Kasumi-1 (cell line): ENCODE measurements at regions not wholly inside any gene's neighbourhood (a gene's known extent, or its start where the extent isn't known, plus 50 kb on each side); places are given as distances from the start of the nearest gene placed in this dataset.
"Not testable (repeated sequence)": the region's sequence is repeated elsewhere in the genome, so short reads cannot be mapped to it uniquely, and the experiment has no call there.

ENCODE experiments used
- DNase-seq, 2 experiments: peaks; one replicate each; lab custom pipeline; 2025; lab: John Stamatoyannopoulos, UW

- DNase-seq = no peak
Measured at GRCh38 chr13:94902722-94903407, 190.5 kb upstream of the SOX21 start.

GRCh38 chr13:94901070-94901469 lies 188.7 kb upstream of the SOX21 start:
- no peak for DNase-seq

DNA sequence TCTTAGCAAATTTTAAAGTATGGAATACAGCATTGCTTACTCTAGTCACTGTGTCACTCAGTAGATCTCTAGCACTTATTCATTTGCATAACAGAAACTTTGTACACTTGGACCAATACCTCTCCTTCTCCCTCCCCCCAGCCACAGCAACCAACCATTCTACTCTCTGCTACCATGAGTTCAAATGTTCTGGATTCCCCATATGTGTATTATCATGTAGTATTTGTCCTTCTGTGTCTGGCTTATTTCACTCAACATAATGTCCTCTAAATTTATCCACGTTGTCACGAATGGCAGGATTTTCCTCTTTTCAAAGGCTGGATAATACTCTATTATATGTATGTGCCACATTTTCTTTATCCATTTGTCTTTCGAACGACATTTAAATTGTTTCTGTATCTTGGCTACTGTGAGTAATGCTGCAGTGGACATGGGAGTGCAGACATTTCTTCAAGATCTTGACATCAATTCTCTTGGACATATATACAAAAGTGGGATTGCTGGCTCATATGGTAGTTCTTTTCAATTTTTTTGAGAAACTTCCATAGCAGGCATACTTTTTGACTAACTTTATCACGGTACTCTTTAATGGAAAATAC lies 184.5 kb upstream of the SOX21 start:
- no peak for DNase-seq

DNA sequence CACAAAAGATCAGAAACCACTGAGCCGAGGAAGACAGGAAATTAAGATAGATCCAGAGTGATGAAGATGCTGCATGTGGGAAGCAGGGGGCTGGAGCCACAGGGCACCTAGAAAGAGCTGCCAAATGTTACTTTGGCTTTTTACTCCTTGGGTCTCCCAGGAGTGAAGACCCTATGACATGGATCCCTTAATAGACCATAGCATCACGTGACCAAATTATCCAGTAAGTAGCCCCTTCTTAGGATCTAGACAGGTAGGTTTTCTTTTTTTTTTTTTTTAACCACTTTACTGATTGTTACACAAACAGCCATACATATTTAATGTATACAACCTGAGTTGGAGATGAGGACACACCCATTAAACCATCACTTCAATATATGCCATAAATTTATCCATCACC lies 183.9 kb upstream of the SOX21 start:
- no peak for DNase-seq

- no peak for DNase-seq
Measured at GRCh38 chr13:94886191-94886590, 173.8 kb upstream of the SOX21 start.

GRCh38 chr13:94880463-94880862 lies 168.1 kb upstream of the SOX21 start:
- DNase-seq = no peak

- DNase-seq = no peak
Measured at GRCh38 chr13:94878602-94879165, 166.3 kb upstream of the SOX21 start.

DNA sequence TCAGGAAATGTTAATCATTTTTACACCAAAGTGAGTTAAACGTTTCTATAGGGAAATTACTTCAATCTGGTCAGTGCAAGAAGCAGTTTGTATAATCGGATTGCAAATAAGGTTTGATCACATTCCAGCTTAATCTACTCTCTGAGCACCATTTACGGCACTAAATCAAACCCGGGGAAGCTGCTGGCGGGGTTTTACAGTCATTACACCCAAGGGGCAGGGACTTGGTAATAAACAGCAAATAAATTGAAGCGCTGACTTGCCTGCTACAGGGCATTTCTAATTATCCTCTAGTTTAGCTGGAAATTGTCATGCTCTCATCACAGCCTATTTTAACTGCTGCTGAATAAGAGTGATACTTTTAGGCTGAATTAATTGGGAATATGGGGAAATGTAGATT lies 152.1 kb upstream of the SOX21 start:
- DNase-seq = no peak

- no peak for DNase-seq
Measured at GRCh38 chr13:94860981-94861407, 148.6 kb upstream of the SOX21 start.

GRCh38 chr13:94859811-94860210 lies 147.5 kb upstream of the SOX21 start:
- DNase-seq = no peak

GRCh38 chr13:94859278-94859691 lies 146.9 kb upstream of the SOX21 start:
- DNase-seq = no peak

GRCh38 chr13:94858856-94859255 lies 146.5 kb upstream of the SOX21 start:
- no peak for DNase-seq

GRCh38 chr13:94854688-94855087 lies 142.3 kb upstream of the SOX21 start:
- DNase-seq = no peak

DNA sequence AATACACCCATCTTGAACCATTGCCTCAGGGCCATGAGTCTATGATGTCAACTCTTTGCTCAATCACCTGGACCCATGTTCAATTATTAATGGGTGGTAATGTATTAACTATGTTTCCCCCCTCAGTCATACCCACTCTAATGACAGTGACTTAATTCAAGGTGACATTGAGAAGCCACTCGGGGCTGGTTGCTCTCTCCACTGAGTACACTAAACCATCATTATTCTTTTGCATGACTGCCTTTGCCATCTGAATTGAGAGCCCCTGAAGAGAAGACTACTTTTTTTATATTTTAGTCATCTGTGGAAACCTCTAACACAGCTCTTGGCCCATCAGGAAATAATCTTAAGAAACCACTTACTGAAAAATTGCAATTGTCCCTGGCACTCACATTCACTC lies 139.2 kb upstream of the SOX21 start:
- no peak for DNase-seq

GRCh38 chr13:94849254-94849653 lies 136.9 kb upstream of the SOX21 start:
- no peak for DNase-seq

- DNase-seq = no peak
Measured at GRCh38 chr13:94842901-94843300, 130.6 kb upstream of the SOX21 start.

DNA sequence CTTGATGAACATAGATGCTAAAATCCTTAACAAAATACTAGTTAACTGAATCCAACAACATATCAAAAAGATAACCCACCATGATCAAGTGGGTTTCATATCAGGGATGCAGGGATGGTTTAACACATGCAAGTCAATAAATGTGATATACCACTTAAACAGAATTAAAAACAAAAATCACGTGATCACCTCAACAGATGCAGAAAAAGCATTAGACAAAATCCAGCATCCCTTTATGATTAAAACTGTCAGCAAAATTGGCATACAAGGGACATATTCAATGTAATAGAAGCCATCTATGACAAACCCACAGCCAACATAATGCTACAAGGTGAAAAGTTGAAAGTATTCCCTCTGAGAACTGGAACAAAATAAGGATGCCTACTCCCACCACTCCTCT lies 124.7 kb upstream of the SOX21 start:
- not testable (repeated sequence) for DNase-seq

- no peak for DNase-seq
Measured at GRCh38 chr13:94829837-94830365, 117.6 kb upstream of the SOX21 start.

GRCh38 chr13:94829185-94829836 lies 117.0 kb upstream of the SOX21 start:
- no peak for DNase-seq

DNA sequence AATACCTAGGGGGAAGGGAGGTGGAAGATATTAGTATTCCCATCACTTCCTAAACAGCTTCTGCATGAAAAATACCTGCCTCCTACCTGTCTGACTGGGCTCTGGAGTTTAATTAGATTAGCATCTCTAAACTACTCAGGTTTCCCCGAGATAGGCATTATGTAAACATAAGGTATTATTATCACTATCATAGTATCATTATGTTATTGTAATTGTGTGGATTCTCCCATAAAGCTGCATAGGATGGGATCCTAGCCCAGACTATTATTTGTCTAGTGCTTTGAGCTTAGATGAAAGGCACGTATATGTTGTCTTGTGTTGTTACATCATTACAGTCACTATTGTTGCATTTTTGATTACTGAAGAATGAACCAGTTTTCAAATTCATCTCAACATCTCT lies 115.2 kb upstream of the SOX21 start:
- DNase-seq = no peak

GRCh38 chr13:94825507-94825906 lies 113.2 kb upstream of the SOX21 start:
- DNase-seq = no peak

DNA sequence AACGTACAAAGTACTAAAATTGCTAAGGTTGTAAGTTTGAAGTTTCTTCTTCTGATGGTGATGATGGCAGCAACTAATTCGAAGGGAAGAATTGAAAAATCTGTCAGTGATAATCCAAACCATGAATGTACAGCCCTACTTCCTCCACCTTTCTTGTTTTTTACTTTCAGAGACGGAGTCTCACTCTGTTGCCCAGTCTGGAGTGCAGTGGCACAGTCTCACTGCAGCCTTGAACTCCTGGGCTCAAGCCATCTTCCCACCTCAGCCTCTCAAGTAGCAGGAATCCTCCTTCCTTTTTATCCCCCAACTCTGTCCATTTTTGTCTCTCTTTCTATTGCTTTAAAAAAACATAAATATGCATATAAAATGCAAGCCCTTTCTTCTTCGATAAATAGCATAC lies 112.3 kb upstream of the SOX21 start:
- no peak for DNase-seq

- DNase-seq = no peak
Measured at GRCh38 chr13:94822356-94822755, 110.0 kb upstream of the SOX21 start.
